H9 (cell line): ENCODE measurements at regions not wholly inside any gene's neighbourhood (a gene's known extent, or its start where the extent isn't known, plus 50 kb on each side); places are given as distances from the start of the nearest gene placed in this dataset.

Experiments
- DNase-seq: peaks from one replicate; pipeline ENCODE4 v3.0.0-alpha.2; 2017
- H2AFZ ChIP-seq: one replicate; pipeline ENCODE4 v1.6.1; 2013; ENCODE audit warnings: mild to moderate bottlenecking, low read length, control low read depth, moderate library complexity
- H2AK5ac ChIP-seq: 2 replicates; pipeline ENCODE4 v1.6.1; 2013; ENCODE audit warnings: low read length, control low read depth, mixed read lengths; ENCODE audit not compliant: insufficient read length
- H2BK120ac ChIP-seq: one replicate; pipeline ENCODE4 v1.6.1; 2013; ENCODE audit warnings: low read depth, mild to moderate bottlenecking, low read length, control low read depth, inconsistent platforms; ENCODE audit not compliant: poor library complexity, severe bottlenecking
- H2BK12ac ChIP-seq: 2 replicates; pipeline ENCODE4 v1.6.1; 2013; ENCODE audit warnings: low read length, control low read depth, mixed read lengths, low read depth; ENCODE audit not compliant: insufficient read length
- H2BK15ac ChIP-seq: 2 replicates; pipeline ENCODE4 v1.6.1; 2013; ENCODE audit warnings: low read depth, low read length, control low read depth
- H2BK20ac ChIP-seq: one replicate; pipeline ENCODE4 v1.6.1; 2013; ENCODE audit warnings: low read depth, mild to moderate bottlenecking, low read length, control low read depth, inconsistent platforms; ENCODE audit not compliant: poor library complexity, severe bottlenecking
- H2BK5ac ChIP-seq: 2 replicates; pipeline ENCODE4 v1.6.1; 2013; ENCODE audit warnings: low read length, control low read depth, mixed read lengths; ENCODE audit not compliant: insufficient read length
- H3K14ac ChIP-seq: 2 replicates; pipeline ENCODE4 v1.6.1; 2013; ENCODE audit warnings: low read length, control low read depth; ENCODE audit not compliant: insufficient read depth
- H3K18ac ChIP-seq: 2 replicates; pipeline ENCODE4 v1.6.1; 2013; ENCODE audit warnings: low read depth, mild to moderate bottlenecking, mixed read lengths, low read length, control low read depth; ENCODE audit not compliant: insufficient read length
- H3K23ac ChIP-seq: 2 replicates; pipeline ENCODE4 v1.6.1; 2013; ENCODE audit warnings: low read length, control low read depth, mixed read lengths, low read depth; ENCODE audit not compliant: insufficient read length
- H3K23me2 ChIP-seq: 2 replicates; pipeline ENCODE4 v1.6.1; 2013; ENCODE audit warnings: low read depth, mild to moderate bottlenecking, mixed read lengths, low read length, control low read depth; ENCODE audit not compliant: insufficient read length, poor library complexity, severe bottlenecking
- H3K27ac ChIP-seq: 2 replicates; pipeline ENCODE4 v1.5.1; 2013; ENCODE audit warnings: low read length, control low read depth, mixed read lengths, low read depth; ENCODE audit not compliant: insufficient read length
- H3K27me3 ChIP-seq: 2 replicates; pipeline ENCODE4 v1.6.1; 2013; ENCODE audit warnings: low read length, control low read depth, inconsistent platforms; ENCODE audit not compliant: insufficient read depth
- H3K4ac ChIP-seq: 2 replicates; pipeline ENCODE4 v1.6.1; 2013; ENCODE audit warnings: low read depth, mild to moderate bottlenecking, control low read depth, inconsistent platforms, low read length, moderate library complexity
- H3K4me1 ChIP-seq: 2 replicates; pipeline ENCODE4 v1.6.1; 2013; ENCODE audit warnings: low read length, control low read depth, inconsistent platforms; ENCODE audit not compliant: insufficient read depth
- H3K4me2 ChIP-seq: 2 replicates; pipeline ENCODE4 v1.6.1; 2013; ENCODE audit warnings: low read length, control low read depth, mixed read lengths; ENCODE audit not compliant: insufficient read length, insufficient read depth
- H3K56ac ChIP-seq: 2 replicates; pipeline ENCODE4 v1.6.1; 2013; ENCODE audit warnings: low read depth, mild to moderate bottlenecking, mixed read lengths, low read length, control low read depth; ENCODE audit not compliant: insufficient read length
- H3K79me1 ChIP-seq: 2 replicates; pipeline ENCODE4 v1.6.1; 2013; ENCODE audit warnings: low read depth, mild to moderate bottlenecking, moderate library complexity, low read length, control low read depth, inconsistent platforms; ENCODE audit not compliant: insufficient read depth, poor library complexity, severe bottlenecking
- H3K79me2 ChIP-seq: 2 replicates; pipeline ENCODE4 v1.6.1; 2013; ENCODE audit warnings: low read length, control low read depth, inconsistent platforms; ENCODE audit not compliant: insufficient read depth
- H3K9ac ChIP-seq: 2 replicates; pipeline ENCODE4 v1.6.1; 2013; ENCODE audit warnings: low read length, control low read depth, mixed read lengths; ENCODE audit not compliant: insufficient read length; ENCODE audit errors: extremely low read depth
- H3K9me3 ChIP-seq: one replicate; pipeline ENCODE4 v1.6.1; 2013; ENCODE audit warnings: low read depth, low read length, inconsistent platforms; ENCODE audit not compliant: control insufficient read depth
- H3T11ph ChIP-seq: one replicate; pipeline ENCODE4 v1.6.1; 2013; ENCODE audit warnings: mild to moderate bottlenecking, low read length, control low read depth, inconsistent platforms
- H4K20me1 ChIP-seq: one replicate; pipeline ENCODE4 v1.6.1; 2013; ENCODE audit not compliant: control insufficient read depth, insufficient read length, insufficient read depth
- H4K5ac ChIP-seq: 2 replicates; pipeline ENCODE4 v1.6.1; 2013; ENCODE audit warnings: low read depth, mild to moderate bottlenecking, mixed read lengths, low read length, control low read depth; ENCODE audit not compliant: insufficient read length
- H4K8ac ChIP-seq: replicated peaks from 2 replicates; pipeline ENCODE4 v1.6.1; 2013; ENCODE audit warnings: low read length, control low read depth, mixed read lengths, low read depth; ENCODE audit not compliant: insufficient read length
- H4K91ac ChIP-seq: 2 replicates; pipeline ENCODE4 v1.6.1; 2013; ENCODE audit warnings: low read depth, mild to moderate bottlenecking, moderate library complexity, mixed read lengths, low read length, control low read depth; ENCODE audit not compliant: insufficient read length
- H3K27ac Mint-ChIP-seq, 3 experiments: 2 replicates in 2 of 3; 3 replicates in 1 of 3; pipeline ENCODE4 v1.8.0; 2020 to 2021; ENCODE audit warnings: mixed read lengths in 3 of 3, mild to moderate bottlenecking in 1 of 3, moderate library complexity in 1 of 3
- H3K27me3 Mint-ChIP-seq: 2 replicates; pipeline ENCODE4 v1.8.0; 2021; ENCODE audit warnings: low read depth, mild to moderate bottlenecking, moderate library complexity, mixed read lengths
- H3K36me3 Mint-ChIP-seq, 3 experiments: 2 replicates in 2 of 3; 3 replicates in 1 of 3; pipeline ENCODE4 v1.8.0; 2020 to 2021; ENCODE audit warnings: low read depth in 3 of 3, mixed read lengths in 3 of 3; ENCODE audit not compliant: insufficient read depth in 1 of 3
- H3K4me1 Mint-ChIP-seq, 2 experiments: 2 replicates each; pipeline ENCODE4 v1.8.0; 2020; ENCODE audit warnings: mixed read lengths in 2 of 2
- H3K4me3 Mint-ChIP-seq, 2 experiments: 2 replicates in 1 of 2; 3 replicates in 1 of 2; pipeline ENCODE4 v1.8.0; 2020 to 2021; ENCODE audit warnings: mild to moderate bottlenecking in 2 of 2, mixed read lengths in 2 of 2, moderate library complexity in 1 of 2
- H3K9me3 Mint-ChIP-seq, 2 experiments: 2 replicates in 1 of 2; 3 replicates in 1 of 2; pipeline ENCODE4 v1.8.0; 2020; ENCODE audit warnings: mild to moderate bottlenecking in 2 of 2, mixed read lengths in 2 of 2, moderate library complexity in 1 of 2
- CTCF ChIP-seq: fragments of 200-600 bp; sonication (generic); conservative IDR thresholded peaks from 3 replicates; pipeline ENCODE4 v1.8.0; 2021; ENCODE audit warnings: antibody characterized with exemption, mild to moderate bottlenecking
- WGBS: extraction: QIAGEN DNeasy Blood & Tissue Kit; methylation state at CpG from one replicate; pipeline ENCODE4 v1.1.7; 2013; ENCODE audit warnings: missing lambda C conversion rate, low lambda C conversion rate, mixed read lengths; ENCODE audit not compliant: insufficient read length; ENCODE audit errors: extremely low coverage; 5-methylcytosine and 5-hydroxymethylcytosine counted together

- Histone ChIP-seq H3K27ac (no peak overlapping the region), H3K4me1 (peaks cover 8% of the 10 kb centered on the region; the same call in 1 of the 2 replicates), H3K14ac (no peak overlapping the region), H4K20me1 (no peaks in the 10 kb centered on the region), H2BK20ac (no peak overlapping the region), H3K9ac (no peak overlapping the region), H3K18ac (no peak overlapping the region), H2AK5ac (no peak overlapping the region), H3K56ac (no peak overlapping the region), H2BK15ac (no peak overlapping the region), H2AFZ (no peak overlapping the region), H4K91ac (no peak overlapping the region), H3K4me2 (no peak overlapping the region), H3T11ph (no peak overlapping the region), H3K23ac (no peak overlapping the region), H2BK120ac (no peak overlapping the region), H3K79me1 (no peaks in the 10 kb centered on the region), H4K5ac (no peak overlapping the region), H3K27me3 (no peaks in the 10 kb centered on the region), H3K23me2 (no peaks in the 10 kb centered on the region), H2BK5ac (no peak overlapping the region), H3K4ac (no peak overlapping the region), H3K79me2 (no peaks in the 10 kb centered on the region), H2BK12ac (no peak overlapping the region), H4K8ac (no peak overlapping the region), H3K9me3 (no peaks in the 10 kb centered on the region)
- H3K9me3 Mint-ChIP-seq: no peaks in the 10 kb centered on the region; a peak in 1 of 5 replicates
- no peak for TF ChIP-seq CTCF
- no peak for DNase-seq
- no CpG with 5 or more reads among the region's 2 CpGs for WGBS
- H3K27me3 Mint-ChIP-seq: no peaks in the 10 kb centered on the region
- no peak overlapping the region for H3K4me3 Mint-ChIP-seq
- H3K4me1 Mint-ChIP-seq: peaks cover 19 to 25% of the 10 kb centered on the region in 2 experiments
- peak overlapping the region in 1 of 3 experiments; percentile 70; a peak in 2 of 7 replicates for H3K27ac Mint-ChIP-seq
- no peaks in the 10 kb centered on the region for H3K36me3 Mint-ChIP-seq
These were observed 112.8 kb upstream of the FN1 start for GRCh38 chr2:215548714-215549113.
